HL-60 (cell line): ENCODE measurements at regions not wholly inside any gene's neighbourhood (a gene's known extent, or its start where the extent isn't known, plus 50 kb on each side); places are given as distances from the start of the nearest gene placed in this dataset.

Experiments
- DNase-seq, 2 experiments: peaks; one replicate each; pipeline ENCODE4 v3.0.0-alpha.2; 2010 to 2020; ENCODE audit warnings: low read depth in 1 of 2, low spot score in 1 of 2
- H3K27ac ChIP-seq: fragments of 250-450 bp; sonication (Bioruptor Pico); replicated peaks from 2 replicates; pipeline ENCODE4 v1.5.1; 2020; ENCODE audit warnings: mild to moderate bottlenecking, moderate library complexity
- H3K27me3 ChIP-seq: fragments of 250-450 bp; sonication (Bioruptor Pico); 2 replicates; pipeline ENCODE4 v1.5.1; 2021; ENCODE audit warnings: mild to moderate bottlenecking, moderate library complexity; ENCODE audit not compliant: insufficient read depth, poor library complexity, severe bottlenecking
- H3K4me3 ChIP-seq: replicated peaks from 2 replicates; pipeline ENCODE4 v1.5.1; 2011; ENCODE audit warnings: mild to moderate bottlenecking, control low read depth, low read length; ENCODE audit not compliant: insufficient read depth
- CTCF ChIP-seq: IDR thresholded peaks from one replicate; pipeline ENCODE4 v1.5.1; 2011; ENCODE audit warnings: low read length, control low read depth, inconsistent platforms; ENCODE audit not compliant: insufficient read depth
- GABPA ChIP-seq: IDR thresholded peaks from 2 replicates; pipeline ENCODE4 v1.6.1; 2012; ENCODE audit warnings: low read depth
- POLR2AphosphoS5 ChIP-seq: IDR thresholded peaks from 2 replicates; pipeline ENCODE4 v1.6.1; 2012; ENCODE audit warnings: low read depth
- SPI1 ChIP-seq: IDR thresholded peaks from 2 replicates; pipeline ENCODE4 v1.6.1; 2012; ENCODE audit warnings: low read depth, mild to moderate bottlenecking, borderline replicate concordance
- TF ChIP-seq, protein P1 (sequence below): IDR thresholded peaks from 2 replicates; pipeline ENCODE4 v1.6.1; 2012; ENCODE audit warnings: low read depth; ENCODE audit not compliant: insufficient replicate concordance

- Histone ChIP-seq H3K4me3 (no peak overlapping the region), H3K27me3 (no peaks in the 10 kb centered on the region), H3K27ac (no peak overlapping the region)
- TF ChIP-seq GABPA (no peak), SPI1 (no peak), CTCF (no peak), POLR2AphosphoS5 (no peak)
- TF ChIP-seq, protein P1, sequence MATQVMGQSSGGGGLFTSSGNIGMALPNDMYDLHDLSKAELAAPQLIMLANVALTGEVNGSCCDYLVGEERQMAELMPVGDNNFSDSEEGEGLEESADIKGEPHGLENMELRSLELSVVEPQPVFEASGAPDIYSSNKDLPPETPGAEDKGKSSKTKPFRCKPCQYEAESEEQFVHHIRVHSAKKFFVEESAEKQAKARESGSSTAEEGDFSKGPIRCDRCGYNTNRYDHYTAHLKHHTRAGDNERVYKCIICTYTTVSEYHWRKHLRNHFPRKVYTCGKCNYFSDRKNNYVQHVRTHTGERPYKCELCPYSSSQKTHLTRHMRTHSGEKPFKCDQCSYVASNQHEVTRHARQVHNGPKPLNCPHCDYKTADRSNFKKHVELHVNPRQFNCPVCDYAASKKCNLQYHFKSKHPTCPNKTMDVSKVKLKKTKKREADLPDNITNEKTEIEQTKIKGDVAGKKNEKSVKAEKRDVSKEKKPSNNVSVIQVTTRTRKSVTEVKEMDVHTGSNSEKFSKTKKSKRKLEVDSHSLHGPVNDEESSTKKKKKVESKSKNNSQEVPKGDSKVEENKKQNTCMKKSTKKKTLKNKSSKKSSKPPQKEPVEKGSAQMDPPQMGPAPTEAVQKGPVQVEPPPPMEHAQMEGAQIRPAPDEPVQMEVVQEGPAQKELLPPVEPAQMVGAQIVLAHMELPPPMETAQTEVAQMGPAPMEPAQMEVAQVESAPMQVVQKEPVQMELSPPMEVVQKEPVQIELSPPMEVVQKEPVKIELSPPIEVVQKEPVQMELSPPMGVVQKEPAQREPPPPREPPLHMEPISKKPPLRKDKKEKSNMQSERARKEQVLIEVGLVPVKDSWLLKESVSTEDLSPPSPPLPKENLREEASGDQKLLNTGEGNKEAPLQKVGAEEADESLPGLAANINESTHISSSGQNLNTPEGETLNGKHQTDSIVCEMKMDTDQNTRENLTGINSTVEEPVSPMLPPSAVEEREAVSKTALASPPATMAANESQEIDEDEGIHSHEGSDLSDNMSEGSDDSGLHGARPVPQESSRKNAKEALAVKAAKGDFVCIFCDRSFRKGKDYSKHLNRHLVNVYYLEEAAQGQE = no peak
- no peak for DNase-seq
Measured at GRCh38 chr11:134581121-134581626, 169.1 kb upstream of the B3GAT1 start.

- no peak overlapping the region for H3K4me3 ChIP-seq
- DNase-seq = no peak
- no peak overlapping the region for H3K27ac ChIP-seq
- H3K27me3 ChIP-seq = no peaks in the 10 kb centered on the region
- no peak for TF ChIP-seq POLR2AphosphoS5
- TF ChIP-seq CTCF = no peak
- TF ChIP-seq, protein P1 = no peak
- TF ChIP-seq GABPA = no peak
- TF ChIP-seq SPI1 = no peak
Measured at GRCh38 chr11:134580610-134580975, 168.6 kb upstream of the B3GAT1 start.

DNA sequence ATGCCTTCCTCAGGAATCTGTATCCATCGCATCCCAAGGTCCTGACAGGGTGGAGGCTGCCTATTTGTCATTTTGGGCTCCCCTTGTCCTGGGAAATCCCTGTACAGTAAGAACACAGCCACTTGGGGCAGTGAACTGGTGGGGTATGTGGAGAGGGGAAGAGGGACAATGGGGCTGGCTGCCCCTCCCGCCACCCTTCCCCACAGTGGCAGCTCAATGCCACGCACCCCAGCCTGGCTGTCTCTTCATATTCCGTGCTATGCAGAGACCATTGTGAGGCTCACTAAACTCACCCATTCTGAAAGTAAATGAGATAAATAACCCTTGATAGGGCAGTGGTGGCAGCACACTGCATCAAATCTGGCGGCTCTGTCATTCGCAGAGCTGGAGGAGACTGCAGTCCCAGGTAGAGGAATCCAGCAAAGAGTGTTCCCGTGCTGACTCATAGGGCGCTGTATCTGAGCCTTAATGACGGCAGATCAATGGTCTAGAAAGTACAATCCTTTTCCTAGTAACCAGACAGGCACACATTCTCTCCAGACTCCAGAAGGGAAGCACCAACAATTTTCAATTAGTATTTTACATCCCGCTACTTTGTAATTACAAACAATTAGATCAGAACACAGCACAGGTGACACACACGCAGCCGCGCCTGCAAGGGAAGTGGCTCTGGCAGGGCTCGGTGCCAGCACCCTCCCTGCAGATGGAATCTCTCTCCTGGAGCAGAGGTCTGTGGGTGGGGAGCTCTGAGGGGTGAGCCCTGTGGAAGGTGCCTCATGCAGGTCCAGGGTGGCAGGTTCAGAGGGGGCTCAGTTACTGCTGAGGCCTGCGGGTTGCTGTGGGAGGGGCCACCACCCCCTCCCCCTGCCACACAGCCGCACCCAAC is 167.9 kb upstream of the B3GAT1 start:
- Histone ChIP-seq H3K27me3 (no peaks in the 10 kb centered on the region), H3K4me3 (no peak overlapping the region), H3K27ac (no peak overlapping the region)
- no peak for DNase-seq
- TF ChIP-seq GABPA (no peak), POLR2AphosphoS5 (no peak), SPI1 (no peak), CTCF (no peak)
- TF ChIP-seq, protein P1 = no peak
